ENCODE measurements at regions not wholly inside any gene's neighbourhood (a gene's known extent, or its start where the extent isn't known, plus 50 kb on each side); places are given as distances from the start of the nearest gene placed in this dataset.

DNA sequence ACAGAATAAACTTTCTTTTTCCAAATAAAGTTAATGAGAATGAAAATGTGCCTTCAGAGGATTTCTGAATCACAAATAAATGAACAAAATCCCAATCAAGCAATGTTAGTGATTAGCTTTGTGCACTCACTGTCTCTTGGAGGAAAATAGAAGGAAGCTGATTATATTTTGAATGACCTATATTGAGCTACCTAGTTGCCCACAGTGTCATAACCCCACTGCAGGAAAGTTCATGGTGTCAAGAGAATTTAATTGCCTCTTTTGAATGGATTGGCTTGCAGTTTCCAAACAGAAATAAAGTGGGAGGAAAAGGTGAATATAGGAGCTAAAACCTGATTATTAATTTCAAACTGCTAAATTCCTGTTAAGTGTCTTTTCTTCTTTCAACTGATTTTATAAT is 515.9 kb downstream of the JRKL start:
- H3K4me3 ChIP-seq (ENCODE audit: low read depth in 1 of 2, low read length in 2 of 2) = no peak overlapping the region
- H3K27ac ChIP-seq (ENCODE audit: low read length) = no peak overlapping the region
- H3K4me1 ChIP-seq (ENCODE audit: control insufficient read depth in 1 of 2, insufficient read depth in 2 of 2, low read length in 2 of 2) = no peaks in the 10 kb centered on the region
- no peaks in the 10 kb centered on the region for H3K27me3 ChIP-seq (ENCODE audit: low read depth, low read length)
- H3K9me3 ChIP-seq (ENCODE audit: control insufficient read depth in 1 of 2, low read length in 2 of 2) = no peaks in the 10 kb centered on the region
- H3K36me3 ChIP-seq (ENCODE audit: control insufficient read depth in 1 of 2, insufficient read depth in 2 of 2, low read length in 2 of 2) = no peaks in the 10 kb centered on the region

DNA sequence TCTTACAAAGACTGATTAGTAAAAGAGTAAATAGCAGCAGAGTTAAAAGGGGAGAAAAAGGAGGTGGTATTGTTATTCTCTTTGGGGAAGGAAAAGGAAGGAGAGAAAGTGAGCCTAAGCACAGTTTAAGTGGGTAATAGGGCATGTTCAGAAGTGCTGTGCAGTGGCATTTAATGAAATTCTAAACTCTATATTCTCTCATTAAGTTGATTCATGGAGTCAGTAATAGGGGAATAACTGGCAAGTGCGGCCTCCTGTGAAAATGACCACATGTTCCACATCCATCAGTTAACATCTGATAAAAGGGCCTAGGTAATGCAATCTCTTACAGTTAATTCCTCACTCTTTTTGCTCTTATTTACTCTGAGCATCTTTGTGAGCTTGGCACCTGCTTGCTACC is 516.7 kb downstream of the JRKL start:
- H3K27ac ChIP-seq (ENCODE audit: low read length) = no peak overlapping the region
- no peak overlapping the region for H3K4me3 ChIP-seq (ENCODE audit: low read depth in 1 of 2, low read length in 2 of 2)
- no peaks in the 10 kb centered on the region for H3K36me3 ChIP-seq (ENCODE audit: control insufficient read depth in 1 of 2, insufficient read depth in 2 of 2, low read length in 2 of 2)

DNA sequence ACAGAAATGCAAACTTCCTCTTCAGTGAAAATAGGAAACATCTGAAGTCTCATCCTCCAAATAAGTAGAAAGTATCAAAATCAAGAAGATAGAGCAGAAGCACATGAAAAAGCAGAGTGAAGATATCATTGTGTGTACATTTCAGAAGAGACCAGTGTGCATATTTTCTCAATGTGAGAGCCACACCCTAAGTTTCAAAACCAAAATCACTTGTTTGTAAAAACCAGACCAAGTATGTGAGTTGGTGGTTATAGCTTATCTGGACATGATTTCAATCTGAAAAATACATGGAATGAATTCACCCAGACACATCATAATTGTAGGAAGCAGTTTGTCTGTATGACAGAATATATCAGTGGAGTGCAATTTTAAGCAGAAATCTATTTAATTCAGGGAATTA is 536.0 kb downstream of the JRKL start:
- Histone ChIP-seq H3K9me3 (ENCODE audit: control insufficient read depth in 1 of 2, low read length in 2 of 2) (no peaks in the 10 kb centered on the region), H3K36me3 (ENCODE audit: control insufficient read depth in 1 of 2, insufficient read depth in 2 of 2, low read length in 2 of 2) (no peaks in the 10 kb centered on the region), H3K27ac (ENCODE audit: low read length) (no peak overlapping the region), H3K4me1 (ENCODE audit: control insufficient read depth in 1 of 2, insufficient read depth in 2 of 2, low read length in 2 of 2) (no peaks in the 10 kb centered on the region), H3K4me3 (ENCODE audit: low read depth in 1 of 2, low read length in 2 of 2) (no peak overlapping the region), H3K27me3 (ENCODE audit: low read depth, low read length) (no peaks in the 10 kb centered on the region)

More for the DNA sequence above, 516.7 kb downstream of the JRKL start:
- no peaks in the 10 kb centered on the region for H3K4me1 ChIP-seq (ENCODE audit: control insufficient read depth in 1 of 2, insufficient read depth in 2 of 2, low read length in 2 of 2)
- no peaks in the 10 kb centered on the region for H3K9me3 ChIP-seq (ENCODE audit: control insufficient read depth in 1 of 2, low read length in 2 of 2)
- no peaks in the 10 kb centered on the region for H3K27me3 ChIP-seq (ENCODE audit: low read depth, low read length)

DNA sequence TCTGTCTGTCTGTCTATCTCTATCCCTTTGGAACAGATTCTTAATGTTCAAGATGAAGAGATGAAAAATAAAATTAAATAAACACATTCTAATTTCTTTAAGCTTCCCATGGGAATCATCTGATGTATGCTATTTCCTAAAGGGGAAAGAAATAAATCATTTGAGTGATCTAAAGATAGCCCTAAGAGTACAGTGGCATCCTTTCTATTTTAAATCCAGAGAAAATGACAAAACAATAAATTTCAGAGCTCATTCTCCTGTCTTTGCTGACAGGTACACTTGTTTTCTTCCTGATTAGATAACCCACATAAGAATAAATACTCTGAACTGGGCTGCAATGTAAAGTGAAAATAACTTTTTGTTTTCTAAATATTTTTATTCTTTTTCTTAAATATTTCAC is 550.4 kb downstream of the JRKL start:
- H3K4me1 ChIP-seq (ENCODE audit: control insufficient read depth in 1 of 2, insufficient read depth in 2 of 2, low read length in 2 of 2) = no peaks in the 10 kb centered on the region
- H3K4me3 ChIP-seq (ENCODE audit: low read depth in 1 of 2, low read length in 2 of 2) = no peak overlapping the region
- no peaks in the 10 kb centered on the region for H3K9me3 ChIP-seq (ENCODE audit: control insufficient read depth in 1 of 2, low read length in 2 of 2)
- no peaks in the 10 kb centered on the region for H3K36me3 ChIP-seq (ENCODE audit: control insufficient read depth in 1 of 2, insufficient read depth in 2 of 2, low read length in 2 of 2)
- no peaks in the 10 kb centered on the region for H3K27me3 ChIP-seq (ENCODE audit: low read depth, low read length)
- no peak overlapping the region for H3K27ac ChIP-seq (ENCODE audit: low read length)

DNA sequence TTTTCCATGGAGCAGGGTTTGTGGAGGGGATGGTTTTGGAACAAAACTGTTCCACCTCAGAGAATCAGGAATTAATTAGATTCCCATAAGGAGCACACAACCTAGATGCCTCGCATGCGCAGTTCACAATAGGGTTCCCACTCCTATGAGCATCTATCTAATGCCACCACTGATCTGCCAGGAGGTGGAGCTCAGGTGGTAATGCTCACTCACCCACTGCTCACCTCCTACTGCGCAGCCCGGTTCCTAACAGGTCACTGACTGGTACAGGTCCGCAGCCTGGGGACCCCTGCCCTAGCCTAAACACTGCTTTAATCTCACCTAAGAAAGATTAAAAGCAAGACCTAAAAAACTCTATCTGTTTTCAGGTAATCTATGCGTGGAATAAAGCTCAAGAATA is 553.0 kb downstream of the JRKL start:
- H3K4me1 ChIP-seq (ENCODE audit: control insufficient read depth in 1 of 2, insufficient read depth in 2 of 2, low read length in 2 of 2) = no peaks in the 10 kb centered on the region
- no peak overlapping the region for H3K27ac ChIP-seq (ENCODE audit: low read length)
- H3K36me3 ChIP-seq (ENCODE audit: control insufficient read depth in 1 of 2, insufficient read depth in 2 of 2, low read length in 2 of 2) = no peaks in the 10 kb centered on the region
- no peak overlapping the region for H3K4me3 ChIP-seq (ENCODE audit: low read depth in 1 of 2, low read length in 2 of 2)
- no peaks in the 10 kb centered on the region for H3K9me3 ChIP-seq (ENCODE audit: control insufficient read depth in 1 of 2, low read length in 2 of 2)
- no peaks in the 10 kb centered on the region for H3K27me3 ChIP-seq (ENCODE audit: low read depth, low read length)

DNA sequence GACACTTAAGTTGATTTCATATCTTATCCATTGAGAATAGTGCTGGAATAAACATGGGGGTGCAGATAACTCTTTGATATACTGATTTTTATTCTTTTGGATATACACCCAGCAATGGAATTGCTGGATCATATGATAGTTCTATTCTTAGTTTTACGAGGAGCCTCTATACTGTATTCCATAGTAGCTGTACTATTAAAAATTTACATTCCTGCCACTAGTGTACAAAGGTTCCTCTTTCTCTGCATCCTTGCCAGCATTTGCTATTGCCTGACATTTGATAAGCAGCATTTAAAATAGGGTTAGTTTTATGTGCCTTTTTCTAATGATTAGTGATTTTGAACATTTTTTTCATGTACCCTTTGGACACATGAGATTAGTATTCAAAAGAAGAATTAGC is 554.2 kb downstream of the JRKL start:
- Histone ChIP-seq H3K27ac (ENCODE audit: low read length) (no peak overlapping the region), H3K4me1 (ENCODE audit: control insufficient read depth in 1 of 2, insufficient read depth in 2 of 2, low read length in 2 of 2) (no peaks in the 10 kb centered on the region), H3K27me3 (ENCODE audit: low read depth, low read length) (no peaks in the 10 kb centered on the region), H3K9me3 (ENCODE audit: control insufficient read depth in 1 of 2, low read length in 2 of 2) (no peaks in the 10 kb centered on the region), H3K36me3 (ENCODE audit: control insufficient read depth in 1 of 2, insufficient read depth in 2 of 2, low read length in 2 of 2) (no peaks in the 10 kb centered on the region), H3K4me3 (ENCODE audit: low read depth in 1 of 2, low read length in 2 of 2) (no peak overlapping the region)

DNA sequence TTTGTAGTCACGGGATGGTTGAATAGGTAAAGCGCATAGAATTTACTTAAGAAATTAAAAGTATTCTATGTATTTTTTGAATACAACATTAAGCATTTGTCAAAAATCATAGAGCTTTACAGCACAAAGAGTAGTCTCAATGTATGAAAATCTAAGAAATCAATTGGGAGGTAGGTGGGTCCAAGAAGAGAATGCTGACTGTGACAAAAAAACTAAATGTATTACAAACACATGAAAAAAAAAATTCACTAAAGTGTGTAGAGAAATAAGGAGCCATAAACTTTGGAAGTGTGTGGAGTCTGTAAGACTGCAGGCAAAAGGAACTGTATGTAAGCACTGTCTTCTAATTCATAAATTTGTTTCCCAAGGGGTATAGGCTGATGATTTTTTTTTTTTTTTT is 558.3 kb downstream of the JRKL start:
- Histone ChIP-seq H3K4me1 (ENCODE audit: control insufficient read depth in 1 of 2, insufficient read depth in 2 of 2, low read length in 2 of 2) (no peaks in the 10 kb centered on the region), H3K9me3 (ENCODE audit: control insufficient read depth in 1 of 2, low read length in 2 of 2) (no peaks in the 10 kb centered on the region), H3K36me3 (ENCODE audit: control insufficient read depth in 1 of 2, insufficient read depth in 2 of 2, low read length in 2 of 2) (no peaks in the 10 kb centered on the region), H3K27ac (ENCODE audit: low read length) (no peak overlapping the region), H3K27me3 (ENCODE audit: low read depth, low read length) (no peaks in the 10 kb centered on the region), H3K4me3 (ENCODE audit: low read depth in 1 of 2, low read length in 2 of 2) (no peak overlapping the region)

DNA sequence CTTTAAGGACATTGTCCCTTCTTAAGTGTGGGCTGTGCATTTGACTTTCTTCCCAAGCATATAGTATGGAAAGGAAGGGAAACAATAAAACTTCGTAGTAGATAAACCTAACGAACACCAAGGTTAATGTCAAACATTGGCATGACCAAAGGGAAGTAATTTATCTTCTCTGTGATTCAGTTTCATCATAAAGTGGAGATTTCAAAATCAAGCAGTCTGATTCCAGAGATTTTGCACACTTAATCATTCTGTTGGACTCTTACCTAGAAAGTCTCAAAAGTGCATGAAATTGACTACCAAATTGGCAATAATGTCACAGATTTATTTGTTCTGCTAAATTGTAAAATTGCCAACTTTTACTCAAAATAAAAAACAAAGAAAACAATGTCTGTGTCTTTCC is 559.7 kb downstream of the JRKL start:
- no peak overlapping the region for H3K4me3 ChIP-seq (ENCODE audit: low read depth in 1 of 2, low read length in 2 of 2)
- H3K36me3 ChIP-seq (ENCODE audit: control insufficient read depth in 1 of 2, insufficient read depth in 2 of 2, low read length in 2 of 2) = no peaks in the 10 kb centered on the region
- no peaks in the 10 kb centered on the region for H3K27me3 ChIP-seq (ENCODE audit: low read depth, low read length)
- H3K9me3 ChIP-seq (ENCODE audit: control insufficient read depth in 1 of 2, low read length in 2 of 2) = no peaks in the 10 kb centered on the region
- H3K27ac ChIP-seq (ENCODE audit: low read length) = no peak overlapping the region
- H3K4me1 ChIP-seq (ENCODE audit: control insufficient read depth in 1 of 2, insufficient read depth in 2 of 2, low read length in 2 of 2) = no peaks in the 10 kb centered on the region

DNA sequence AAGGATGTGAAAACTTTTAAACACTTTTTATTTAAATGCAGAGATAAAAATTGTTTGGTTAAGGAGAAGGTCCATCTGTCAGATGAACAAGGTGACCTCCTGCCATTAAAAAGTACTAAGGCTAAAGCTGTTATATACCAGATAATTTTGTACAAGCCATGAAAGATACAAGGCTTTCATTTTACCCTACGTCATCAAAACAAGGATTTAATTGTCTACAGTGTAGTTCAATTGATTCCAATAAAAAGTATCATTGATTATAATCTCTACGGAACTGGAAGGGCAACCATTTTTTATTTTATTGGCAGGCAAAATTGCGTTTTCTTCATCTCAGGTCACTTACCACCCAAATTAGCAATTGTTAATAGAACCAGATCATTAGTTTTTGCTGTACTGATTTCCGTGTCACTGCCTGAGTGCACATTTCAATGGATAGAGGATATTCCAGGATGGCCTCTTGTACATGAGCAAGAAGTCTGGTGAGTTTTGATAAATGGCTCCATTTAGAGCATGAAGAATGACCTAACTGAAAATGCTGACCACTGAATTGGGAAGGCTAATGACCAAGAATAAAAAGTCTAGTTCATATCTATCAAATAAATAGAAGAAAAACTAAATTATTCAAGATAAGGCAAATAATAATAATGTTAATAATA is 564.9 kb downstream of the JRKL start:
- Histone ChIP-seq H3K4me1 (ENCODE audit: control insufficient read depth in 1 of 2, insufficient read depth in 2 of 2, low read length in 2 of 2) (no peaks in the 10 kb centered on the region), H3K27me3 (ENCODE audit: low read depth, low read length) (no peaks in the 10 kb centered on the region), H3K4me3 (ENCODE audit: low read depth in 1 of 2, low read length in 2 of 2) (no peak overlapping the region), H3K9me3 (ENCODE audit: control insufficient read depth in 1 of 2, low read length in 2 of 2) (no peaks in the 10 kb centered on the region), H3K27ac (ENCODE audit: low read length) (no peak overlapping the region), H3K36me3 (ENCODE audit: control insufficient read depth in 1 of 2, insufficient read depth in 2 of 2, low read length in 2 of 2) (no peaks in the 10 kb centered on the region)

DNA sequence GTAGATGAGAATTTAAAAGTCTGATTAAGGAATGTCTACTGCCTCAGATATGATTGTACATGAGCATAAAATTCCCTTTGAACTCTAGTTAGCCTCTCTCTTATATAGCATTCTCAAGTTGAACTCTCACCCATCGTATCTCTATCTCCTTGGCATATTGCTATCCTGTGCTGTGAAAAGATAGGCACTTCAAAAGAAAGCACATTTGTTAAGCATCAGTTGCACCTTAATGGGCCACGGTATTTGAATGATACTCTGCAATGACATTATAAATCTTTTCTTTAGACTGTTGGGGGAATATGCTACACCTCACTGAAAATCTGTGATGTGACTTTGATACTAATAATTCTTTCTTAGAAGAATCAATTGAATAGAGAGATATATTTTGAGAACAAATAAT is 570.7 kb downstream of the JRKL start:
- Histone ChIP-seq H3K27ac (ENCODE audit: low read length) (no peak overlapping the region), H3K4me1 (ENCODE audit: control insufficient read depth in 1 of 2, insufficient read depth in 2 of 2, low read length in 2 of 2) (no peaks in the 10 kb centered on the region), H3K9me3 (ENCODE audit: control insufficient read depth in 1 of 2, low read length in 2 of 2) (no peaks in the 10 kb centered on the region), H3K27me3 (ENCODE audit: low read depth, low read length) (no peaks in the 10 kb centered on the region), H3K4me3 (ENCODE audit: low read depth in 1 of 2, low read length in 2 of 2) (no peak overlapping the region), H3K36me3 (ENCODE audit: control insufficient read depth in 1 of 2, insufficient read depth in 2 of 2, low read length in 2 of 2) (no peaks in the 10 kb centered on the region)

DNA sequence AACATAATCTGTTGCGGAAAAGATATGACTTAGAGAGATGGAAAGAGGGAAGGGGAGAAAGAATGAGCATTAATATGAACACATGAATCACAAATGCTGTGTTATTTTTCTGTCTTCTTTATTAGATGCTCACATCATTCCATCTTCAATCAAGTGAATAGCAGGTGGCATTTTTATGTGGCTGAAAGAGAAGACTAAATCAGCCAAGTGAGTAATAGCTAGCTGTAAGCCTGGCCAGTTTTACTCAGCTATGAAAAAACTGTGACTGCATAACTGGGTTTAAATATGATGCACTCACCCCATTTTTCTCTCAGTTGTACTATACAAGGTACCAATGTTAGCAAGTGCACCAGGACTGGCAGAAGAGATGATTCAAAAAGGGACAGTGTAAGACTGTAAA is 571.1 kb downstream of the JRKL start:
- Histone ChIP-seq H3K36me3 (ENCODE audit: control insufficient read depth in 1 of 2, insufficient read depth in 2 of 2, low read length in 2 of 2) (no peaks in the 10 kb centered on the region), H3K4me3 (ENCODE audit: low read depth in 1 of 2, low read length in 2 of 2) (no peak overlapping the region), H3K4me1 (ENCODE audit: control insufficient read depth in 1 of 2, insufficient read depth in 2 of 2, low read length in 2 of 2) (no peaks in the 10 kb centered on the region), H3K27me3 (ENCODE audit: low read depth, low read length) (no peaks in the 10 kb centered on the region), H3K27ac (ENCODE audit: low read length) (no peak overlapping the region), H3K9me3 (ENCODE audit: control insufficient read depth in 1 of 2, low read length in 2 of 2) (no peaks in the 10 kb centered on the region)

DNA sequence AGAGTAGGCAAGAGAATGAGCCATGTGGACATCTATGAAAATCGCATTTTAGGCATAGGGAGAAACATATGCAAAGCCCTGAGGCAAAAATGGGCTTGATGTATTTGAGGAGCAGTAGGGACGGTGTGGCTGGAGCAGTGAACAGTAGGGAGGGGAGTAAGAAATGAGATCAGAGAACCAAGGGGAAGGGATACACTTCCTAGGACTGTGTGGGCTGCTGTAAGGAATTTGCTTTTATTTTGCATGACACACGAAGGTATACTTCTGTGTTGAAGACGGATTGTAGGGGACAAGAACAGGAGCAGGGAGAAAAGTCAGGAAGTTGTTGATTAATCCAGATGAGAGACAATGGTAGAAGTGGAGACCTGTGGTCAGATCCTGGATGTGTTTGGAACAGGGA is 572.1 kb downstream of the JRKL start:
- Histone ChIP-seq H3K4me3 (ENCODE audit: low read depth in 1 of 2, low read length in 2 of 2) (no peak overlapping the region), H3K4me1 (ENCODE audit: control insufficient read depth in 1 of 2, insufficient read depth in 2 of 2, low read length in 2 of 2) (no peaks in the 10 kb centered on the region), H3K9me3 (ENCODE audit: control insufficient read depth in 1 of 2, low read length in 2 of 2) (no peaks in the 10 kb centered on the region), H3K27ac (ENCODE audit: low read length) (no peak overlapping the region), H3K36me3 (ENCODE audit: control insufficient read depth in 1 of 2, insufficient read depth in 2 of 2, low read length in 2 of 2) (no peaks in the 10 kb centered on the region), H3K27me3 (ENCODE audit: low read depth, low read length) (no peaks in the 10 kb centered on the region)

Data from muscle layer of duodenum (tissue), 2 donors.